Right lobe of liver (tissue), 6 donors: ENCODE measurements at regions not wholly inside any gene's neighbourhood (a gene's known extent, or its start where the extent isn't known, plus 50 kb on each side); places are given as distances from the start of the nearest gene placed in this dataset.
"Not testable (repeated sequence)": the region's sequence is repeated elsewhere in the genome, so short reads cannot be mapped to it uniquely, and the experiment has no call there.

Source experiments
- ATAC-seq, 4 donors: fragments of 200-7000 bp; cut with Tn5 transposase; one replicate each; pipeline ENCODE4 v1.9.1; 2020; ENCODE audit warnings: mild to moderate bottlenecking in 4 of 4, moderate library complexity in 4 of 4
- DNase-seq, 3 donors: peaks; one replicate each; pipeline ENCODE4 v3.0.0-alpha.2; 2020
- H3K27ac ChIP-seq, 3 donors: fragments of 200-600 bp; one replicate each; pipeline ENCODE4 v1.8.0; 2022
- H3K27me3 ChIP-seq, 2 donors: fragments of 200-600 bp; one replicate each; pipeline ENCODE4 v1.8.0; 2022
- H3K36me3 ChIP-seq, 4 donors: fragments of 200-600 bp; sonication (generic) in 1 of 4; one replicate each; pipeline versions ENCODE4 v1.5.1 to v1.8.0; 2017 to 2022; ENCODE audit warnings: control low read depth in 1 of 4
- H3K4me1 ChIP-seq, 4 donors: fragments of 200-600 bp; sonication (generic) in 1 of 4; one replicate each; pipeline versions ENCODE4 v1.5.1 to v1.8.0; 2017 to 2022; ENCODE audit warnings: control low read depth in 1 of 4
- H3K4me3 ChIP-seq, 3 donors: fragments of 200-600 bp; one replicate each; pipeline ENCODE4 v1.8.0; 2022
- H3K9me3 ChIP-seq, 4 donors: fragments of 200-600 bp; sonication (generic) in 1 of 4; one replicate each; pipeline versions ENCODE4 v1.5.1 to v1.8.0; 2017 to 2022; ENCODE audit warnings: control low read depth in 1 of 4
- CTCF ChIP-seq, 4 donors: fragments of 200-600 bp in 3 of 4; fragments of 450-650 bp in 1 of 4; IDR thresholded peaks; one replicate each; pipeline versions ENCODE4 v1.5.1 to v1.8.0; 2016 to 2022; ENCODE audit warnings: antibody characterized with exemption in 4 of 4, mild to moderate bottlenecking in 2 of 4
- POLR2A ChIP-seq: fragments of 450-650 bp; IDR thresholded peaks from one replicate; pipeline ENCODE4 v1.6.1; 2017; ENCODE audit warnings: antibody characterized with exemption, mild to moderate bottlenecking
- WGBS: methylation state at CpG from one replicate; pipeline ENCODE4 v1.1.6; 2018; ENCODE audit warnings: low coverage, low lambda C conversion rate; ENCODE audit not compliant: insufficient coverage; ENCODE audit errors: missing lambda C conversion rate; 5-methylcytosine and 5-hydroxymethylcytosine counted together
- intact Hi-C, 2 donors: fragments of 100-400 bp; cut with DNase I; formaldehyde crosslinking; loops; one replicate each; pipeline versions ENCODE4 v1.11.2 to v1.14.1; 2022
- donor health status: DM: no; HTN: yes; CAD: no.
- donor health status: DM: no; HTN: no; CAD: no.
- donor health status: DM: no; HTN: no; CAD: no.
- donor health status: DM: no; HTN: yes; CAD: no.
- donor health status: DM: no; HTN: yes; CAD: no.

DNA sequence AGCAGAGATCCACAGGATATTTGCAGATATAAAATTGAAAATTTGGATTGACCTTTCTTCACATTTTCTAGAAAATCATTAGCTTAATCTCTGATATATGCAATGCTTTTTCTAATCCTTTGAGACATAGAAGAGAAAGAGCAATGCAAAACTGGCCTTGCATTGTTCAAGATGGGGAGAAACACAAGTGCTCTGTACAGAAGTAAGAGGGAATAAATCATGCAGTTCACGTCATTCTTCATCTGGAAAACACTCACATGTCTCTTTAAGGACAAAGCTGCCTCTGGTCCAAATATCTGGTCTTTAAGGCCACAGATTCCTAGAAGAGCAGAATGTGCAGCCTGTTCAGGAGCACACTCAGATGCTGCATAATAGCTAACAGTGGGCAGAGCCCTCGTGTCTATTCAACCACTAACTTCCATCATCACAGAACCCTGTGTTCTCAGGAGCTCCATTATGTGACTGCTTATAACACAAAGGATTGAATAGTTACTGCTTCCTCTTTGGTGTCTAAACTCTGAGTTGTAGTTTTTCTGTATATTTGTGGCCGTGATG lies 277.5 kb downstream of the PLK2 start:
- no peak overlapping the region for H3K27ac ChIP-seq
- no peak overlapping the region for H3K4me3 ChIP-seq
- no peaks in the 10 kb centered on the region for H3K36me3 ChIP-seq
- H3K4me1 ChIP-seq, result peaks cover 0 to 6% (median 0%) of the 10 kb centered on the region in 4 donors
- TF ChIP-seq CTCF (IDR thresholded peaks at IDR 0.05) (no peak), POLR2A (no peak)
- ATAC-seq (no peak), DNase-seq (no peak)
- 62% methylated on average over 3 of the region's 3 CpGs for WGBS
- H3K9me3 ChIP-seq, result no peaks in the 10 kb centered on the region
- no peaks in the 10 kb centered on the region for H3K27me3 ChIP-seq
- intact Hi-C loops, result no loop called here

DNA sequence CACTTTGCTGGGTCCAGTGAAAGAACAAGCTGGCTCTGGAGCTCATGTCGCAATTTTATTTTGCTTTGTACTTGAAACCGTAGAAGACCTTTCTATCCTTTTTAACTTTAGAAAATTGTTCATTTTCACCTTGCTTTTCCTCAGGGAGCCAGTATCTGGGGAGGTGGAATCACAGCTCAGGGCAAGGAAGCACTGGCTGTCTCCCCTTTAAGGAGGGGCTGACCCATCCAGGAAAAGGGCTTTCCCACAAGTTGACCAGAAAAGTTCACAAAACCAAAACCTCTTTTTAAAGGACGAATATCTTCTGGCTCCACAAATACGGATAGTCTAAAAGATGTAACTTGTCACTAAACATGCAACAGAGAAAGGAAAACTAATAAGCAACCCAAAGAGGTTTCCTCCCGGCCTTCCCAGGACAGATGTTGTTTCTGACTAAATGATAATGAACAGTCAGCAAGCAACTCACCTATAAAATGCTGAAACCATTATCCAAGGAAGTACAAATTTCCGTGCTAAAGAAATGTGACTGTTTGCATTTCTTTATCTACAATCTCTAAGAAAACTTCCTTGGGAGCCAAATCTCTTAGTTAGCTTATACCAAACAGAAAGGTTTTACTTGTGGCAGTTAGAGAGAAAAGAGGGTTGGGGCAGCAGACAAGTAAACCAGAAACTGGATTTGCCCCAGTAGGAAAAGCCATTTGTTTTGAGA lies 278.2 kb downstream of the PLK2 start:
- no peak for DNase-seq

GRCh38 chr5:58172946-58173345 lies 286.9 kb downstream of the PLK2 start:
- TF ChIP-seq POLR2A (no peak), CTCF (IDR thresholded peaks at IDR 0.05) (no peak)
- intact Hi-C loops, result no loop called here
- DNase-seq (no peak), ATAC-seq (no peak)
- H3K9me3 ChIP-seq, result no peaks in the 10 kb centered on the region
- H3K27ac ChIP-seq, result no peak overlapping the region
- WGBS, result 100% methylated on average over 1 of the region's 1 CpG
- no peaks in the 10 kb centered on the region for H3K4me1 ChIP-seq
- H3K27me3 ChIP-seq, result no peaks in the 10 kb centered on the region
- H3K4me3 ChIP-seq, result no peak overlapping the region
- H3K36me3 ChIP-seq, result no peaks in the 10 kb centered on the region

More for the DNA sequence above, 278.2 kb downstream of the PLK2 start:
- Histone ChIP-seq H3K4me1 (no peaks in the 10 kb centered on the region), H3K27me3 (no peaks in the 10 kb centered on the region), H3K27ac (no peak overlapping the region), H3K9me3 (no peaks in the 10 kb centered on the region), H3K36me3 (no peaks in the 10 kb centered on the region), H3K4me3 (no peak overlapping the region)
- TF ChIP-seq CTCF (IDR thresholded peaks at IDR 0.05) (no peak), POLR2A (no peak)
- intact Hi-C loops, result no loop called here
- 33% methylated on average over 6 of the region's 6 CpGs for WGBS
- ATAC-seq, result no peak

DNA sequence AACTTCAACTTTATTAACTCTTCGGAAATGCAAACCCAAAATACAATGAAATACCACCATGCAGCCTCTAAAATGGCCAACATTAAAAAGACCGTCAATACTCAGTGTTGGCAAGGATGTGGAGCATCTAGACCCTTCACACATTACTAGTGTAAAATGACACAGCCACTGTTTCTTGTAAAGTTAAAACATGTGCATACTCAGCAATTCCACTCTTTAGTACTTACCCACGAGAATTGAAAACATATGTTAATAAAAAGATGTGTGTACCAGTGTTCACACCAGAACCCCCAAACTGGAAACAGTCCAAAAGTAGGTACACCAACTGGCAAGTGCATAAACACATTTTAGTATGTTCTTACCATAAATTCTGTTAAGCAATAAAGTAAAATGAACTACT lies 294.7 kb downstream of the PLK2 start:
- 63% methylated on average over 3 of the region's 3 CpGs for WGBS

GRCh38 chr5:58161889-58162288 lies 298.0 kb downstream of the PLK2 start:
- intact Hi-C loops, H3K27me3 ChIP-seq, H3K27ac ChIP-seq, H3K9me3 ChIP-seq, H3K4me1 ChIP-seq, H3K4me3 ChIP-seq, H3K36me3 ChIP-seq, ATAC-seq, DNase-seq: not testable (repeated sequence)
- WGBS, result 50% methylated on average over 2 of the region's 6 CpGs

More for the DNA sequence above, 294.7 kb downstream of the PLK2 start:
- H3K4me3 ChIP-seq, result no peak overlapping the region
- no peaks in the 10 kb centered on the region for H3K27me3 ChIP-seq
- H3K27ac ChIP-seq, result no peak overlapping the region
- intact Hi-C loops, result no loop called here
- H3K9me3 ChIP-seq, result no peaks in the 10 kb centered on the region
- DNase-seq (no peak), ATAC-seq (no peak)
- no peaks in the 10 kb centered on the region for H3K4me1 ChIP-seq
- TF ChIP-seq POLR2A, result no peak
- TF ChIP-seq CTCF (IDR thresholded peaks at IDR 0.05), result no peak
- H3K36me3 ChIP-seq, result no peaks in the 10 kb centered on the region
